Chondrocyte (in vitro differentiated cells): ENCODE measurements at regions not wholly inside any gene's neighbourhood (a gene's known extent, or its start where the extent isn't known, plus 50 kb on each side); places are given as distances from the start of the nearest gene placed in this dataset.

Source experiments
- DNase-seq: peaks from one replicate; pipeline ENCODE4 v3.0.0; 2021; ENCODE audit warnings: mixed read lengths, low spot score
- H3K27ac Mint-ChIP-seq: one replicate; pipeline ENCODE4 v1.8.0; 2021; ENCODE audit warnings: mild to moderate bottlenecking, moderate library complexity, mixed read lengths; ENCODE audit not compliant: unreplicated experiment
- H3K27me3 Mint-ChIP-seq: 2 replicates; pipeline ENCODE4 v1.8.0; 2021; ENCODE audit warnings: low read depth, mixed read lengths
- H3K36me3 Mint-ChIP-seq: 2 replicates; pipeline ENCODE4 v1.8.0; 2021; ENCODE audit warnings: low read depth, mixed read lengths
- H3K4me1 Mint-ChIP-seq: 2 replicates; pipeline ENCODE4 v1.8.0; 2021; ENCODE audit warnings: low read depth, mild to moderate bottlenecking, mixed read lengths
- H3K4me3 Mint-ChIP-seq: one replicate; pipeline ENCODE4 v1.8.0; 2021; ENCODE audit warnings: mild to moderate bottlenecking, moderate library complexity, mixed read lengths; ENCODE audit not compliant: unreplicated experiment
- H3K9me3 Mint-ChIP-seq: 2 replicates; pipeline ENCODE4 v1.8.0; 2021; ENCODE audit warnings: low read depth, mixed read lengths
- TF ChIP-seq, protein P1 (sequence below): fragments of 200-600 bp; sonication (generic); IDR thresholded peaks from 2 replicates; pipeline ENCODE4 v1.5.0; 2021; ENCODE audit warnings: antibody characterized with exemption, mild to moderate bottlenecking, moderate library complexity

DNA sequence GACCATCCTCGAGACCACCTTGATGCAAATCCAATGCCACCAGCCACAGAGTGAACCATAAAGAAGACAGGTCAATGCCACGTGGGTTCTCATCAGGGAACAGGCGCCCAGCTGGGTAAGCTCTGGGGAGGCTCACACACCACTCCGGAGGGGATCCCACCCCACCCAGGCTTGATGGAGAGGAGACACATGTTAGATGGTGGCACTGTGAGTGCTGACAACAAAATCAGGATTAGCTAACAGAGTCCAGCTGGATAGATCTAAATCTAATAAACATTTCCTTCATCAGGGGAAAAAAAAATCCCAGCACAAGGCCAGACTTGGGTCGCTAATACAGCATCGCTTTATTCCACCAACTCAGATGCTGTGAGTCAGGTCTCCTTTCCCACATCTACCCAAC is 132.2 kb upstream of the TNR start:
- DNase-seq, result no peak
- no peaks in the 10 kb centered on the region for H3K9me3 Mint-ChIP-seq
- no peak overlapping the region for H3K4me3 Mint-ChIP-seq
- TF ChIP-seq, protein P1, sequence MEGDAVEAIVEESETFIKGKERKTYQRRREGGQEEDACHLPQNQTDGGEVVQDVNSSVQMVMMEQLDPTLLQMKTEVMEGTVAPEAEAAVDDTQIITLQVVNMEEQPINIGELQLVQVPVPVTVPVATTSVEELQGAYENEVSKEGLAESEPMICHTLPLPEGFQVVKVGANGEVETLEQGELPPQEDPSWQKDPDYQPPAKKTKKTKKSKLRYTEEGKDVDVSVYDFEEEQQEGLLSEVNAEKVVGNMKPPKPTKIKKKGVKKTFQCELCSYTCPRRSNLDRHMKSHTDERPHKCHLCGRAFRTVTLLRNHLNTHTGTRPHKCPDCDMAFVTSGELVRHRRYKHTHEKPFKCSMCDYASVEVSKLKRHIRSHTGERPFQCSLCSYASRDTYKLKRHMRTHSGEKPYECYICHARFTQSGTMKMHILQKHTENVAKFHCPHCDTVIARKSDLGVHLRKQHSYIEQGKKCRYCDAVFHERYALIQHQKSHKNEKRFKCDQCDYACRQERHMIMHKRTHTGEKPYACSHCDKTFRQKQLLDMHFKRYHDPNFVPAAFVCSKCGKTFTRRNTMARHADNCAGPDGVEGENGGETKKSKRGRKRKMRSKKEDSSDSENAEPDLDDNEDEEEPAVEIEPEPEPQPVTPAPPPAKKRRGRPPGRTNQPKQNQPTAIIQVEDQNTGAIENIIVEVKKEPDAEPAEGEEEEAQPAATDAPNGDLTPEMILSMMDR, result no peak
- H3K36me3 Mint-ChIP-seq, result no peaks in the 10 kb centered on the region
- no peaks in the 10 kb centered on the region for H3K4me1 Mint-ChIP-seq
- no peaks in the 10 kb centered on the region for H3K27me3 Mint-ChIP-seq
- H3K27ac Mint-ChIP-seq, result no peak overlapping the region

GRCh38 chr1:175874081-175874480 is 130.7 kb upstream of the TNR start:
- Mint-ChIP-seq H3K9me3 (no peaks in the 10 kb centered on the region), H3K36me3 (no peaks in the 10 kb centered on the region), H3K4me1 (no peaks in the 10 kb centered on the region), H3K27ac (no peak overlapping the region), H3K4me3 (no peak overlapping the region), H3K27me3 (no peaks in the 10 kb centered on the region)
- DNase-seq, result no peak
- TF ChIP-seq, protein P1, result no peak

- H3K4me1 Mint-ChIP-seq, result no peaks in the 10 kb centered on the region
- H3K27ac Mint-ChIP-seq, result no peak overlapping the region
- TF ChIP-seq, protein P1, result no peak
- H3K27me3 Mint-ChIP-seq, result no peaks in the 10 kb centered on the region
- no peak overlapping the region for H3K4me3 Mint-ChIP-seq
- no peaks in the 10 kb centered on the region for H3K36me3 Mint-ChIP-seq
- no peaks in the 10 kb centered on the region for H3K9me3 Mint-ChIP-seq
- DNase-seq, result no peak
Observed at GRCh38 chr1:175873290-175873935, 130.0 kb upstream of the TNR start.

- TF ChIP-seq, protein P1, result no peak
- no peaks in the 10 kb centered on the region for H3K27me3 Mint-ChIP-seq
- no peaks in the 10 kb centered on the region for H3K9me3 Mint-ChIP-seq
- DNase-seq, result no peak
- H3K4me1 Mint-ChIP-seq, result no peaks in the 10 kb centered on the region
- H3K36me3 Mint-ChIP-seq, result no peaks in the 10 kb centered on the region
- H3K27ac Mint-ChIP-seq, result no peak overlapping the region
- H3K4me3 Mint-ChIP-seq, result no peak overlapping the region
Observed at GRCh38 chr1:175872588-175872987, 129.2 kb upstream of the TNR start.

DNA sequence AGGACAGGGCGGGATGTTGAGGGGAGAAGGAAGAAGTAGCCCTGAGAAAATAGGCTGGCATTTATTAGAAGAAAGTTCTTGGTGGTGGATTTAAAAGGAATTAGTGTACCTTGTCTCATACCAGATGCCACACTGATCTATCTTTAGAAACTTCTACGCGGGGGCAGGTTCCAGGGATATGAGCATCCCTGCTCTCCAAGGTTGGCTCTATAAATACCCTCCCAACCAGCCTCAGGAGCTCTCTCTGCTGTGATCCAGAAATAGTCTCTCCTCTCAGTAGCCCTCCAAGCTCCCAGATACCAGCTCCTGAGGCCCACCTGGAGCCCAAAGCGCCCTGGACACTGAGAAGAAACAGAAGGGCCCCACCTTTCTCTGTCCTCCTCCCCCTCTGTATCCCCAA is 128.3 kb upstream of the TNR start:
- no peaks in the 10 kb centered on the region for H3K4me1 Mint-ChIP-seq
- TF ChIP-seq, protein P1, result no peak
- H3K9me3 Mint-ChIP-seq, result no peaks in the 10 kb centered on the region
- H3K27me3 Mint-ChIP-seq, result no peaks in the 10 kb centered on the region
- no peak for DNase-seq
- H3K27ac Mint-ChIP-seq, result no peak overlapping the region
- H3K36me3 Mint-ChIP-seq, result no peaks in the 10 kb centered on the region
- H3K4me3 Mint-ChIP-seq, result no peak overlapping the region
